GM19240 (cell line): ENCODE measurements at regions not wholly inside any gene's neighbourhood (a gene's known extent, or its start where the extent isn't known, plus 50 kb on each side); places are given as distances from the start of the nearest gene placed in this dataset.
A peak's percentile ranks its signal among the peaks of the same experiment; 100 is the strongest.

Experiments
- DNase-seq: peaks from one replicate; pipeline ENCODE4 v3.0.0; 2011; ENCODE audit warnings: low spot score; ENCODE audit not compliant: insufficient read length

GRCh38 chr17:6325051-6325450 lies 109.9 kb downstream of the AIPL1 start:
- DNase-seq: no peak

DNA sequence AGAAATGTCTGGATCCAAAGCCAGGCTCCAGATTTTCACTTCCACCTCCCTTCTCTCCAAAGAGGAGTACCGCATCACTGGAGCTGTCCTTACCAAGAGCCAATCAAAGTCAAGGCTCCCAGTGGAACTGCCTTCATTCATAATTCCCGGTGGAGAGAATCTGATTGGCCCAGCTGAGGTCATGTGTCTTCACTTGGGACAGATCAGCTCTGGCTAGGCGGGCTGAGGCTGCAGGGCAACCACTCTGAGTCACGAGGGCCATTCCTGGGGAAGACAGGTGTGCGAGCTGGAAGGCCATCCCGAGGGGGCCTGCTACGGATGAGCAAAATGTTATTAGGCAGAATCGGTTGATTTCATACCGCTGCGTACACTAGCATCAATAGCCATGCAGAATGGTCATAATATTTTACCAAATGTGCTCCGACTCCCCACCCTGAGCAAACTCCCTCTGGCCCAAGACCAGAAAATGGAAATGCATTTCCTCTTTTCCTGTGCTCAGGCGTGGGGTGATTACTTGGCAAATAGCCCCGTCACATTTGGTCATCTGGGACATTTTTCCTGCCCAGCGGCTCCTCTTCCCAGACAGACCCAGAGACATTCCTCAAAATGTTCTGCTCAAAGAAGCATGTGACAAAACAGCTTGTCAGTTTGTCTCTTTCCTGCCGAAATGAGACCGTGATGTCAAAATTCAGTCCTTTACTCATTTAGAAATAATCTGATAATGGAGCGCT lies 111.1 kb downstream of the AIPL1 start:
- no peak for DNase-seq

- no peak for DNase-seq
Measured at GRCh38 chr17:6322316-6322715, 112.6 kb downstream of the AIPL1 start.

GRCh38 chr17:6314311-6314710 lies 120.6 kb downstream of the AIPL1 start:
- no peak for DNase-seq

GRCh38 chr17:6313835-6314234 lies 121.1 kb downstream of the AIPL1 start:
- no peak for DNase-seq

DNA sequence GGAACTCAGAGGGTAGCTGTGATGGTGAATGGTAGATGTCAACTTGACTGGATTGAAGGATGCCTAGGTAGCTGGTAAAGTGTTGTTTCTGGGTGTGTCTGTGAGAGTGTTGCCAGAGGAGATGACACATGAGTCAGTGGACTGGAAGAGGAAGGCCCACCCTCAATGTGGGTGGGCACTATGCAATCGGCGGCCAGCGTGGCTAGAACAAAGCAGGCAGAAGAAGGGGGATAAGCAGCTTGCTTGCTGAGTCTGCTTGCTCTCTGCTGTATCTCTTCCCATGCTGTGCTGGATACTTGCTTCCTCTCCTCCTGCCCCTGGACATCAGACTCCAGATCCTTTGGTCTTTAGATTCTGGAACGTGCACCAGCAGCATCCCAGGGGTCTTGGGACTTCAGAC lies 128.1 kb downstream of the AIPL1 start:
- DNase-seq: no peak

DNA sequence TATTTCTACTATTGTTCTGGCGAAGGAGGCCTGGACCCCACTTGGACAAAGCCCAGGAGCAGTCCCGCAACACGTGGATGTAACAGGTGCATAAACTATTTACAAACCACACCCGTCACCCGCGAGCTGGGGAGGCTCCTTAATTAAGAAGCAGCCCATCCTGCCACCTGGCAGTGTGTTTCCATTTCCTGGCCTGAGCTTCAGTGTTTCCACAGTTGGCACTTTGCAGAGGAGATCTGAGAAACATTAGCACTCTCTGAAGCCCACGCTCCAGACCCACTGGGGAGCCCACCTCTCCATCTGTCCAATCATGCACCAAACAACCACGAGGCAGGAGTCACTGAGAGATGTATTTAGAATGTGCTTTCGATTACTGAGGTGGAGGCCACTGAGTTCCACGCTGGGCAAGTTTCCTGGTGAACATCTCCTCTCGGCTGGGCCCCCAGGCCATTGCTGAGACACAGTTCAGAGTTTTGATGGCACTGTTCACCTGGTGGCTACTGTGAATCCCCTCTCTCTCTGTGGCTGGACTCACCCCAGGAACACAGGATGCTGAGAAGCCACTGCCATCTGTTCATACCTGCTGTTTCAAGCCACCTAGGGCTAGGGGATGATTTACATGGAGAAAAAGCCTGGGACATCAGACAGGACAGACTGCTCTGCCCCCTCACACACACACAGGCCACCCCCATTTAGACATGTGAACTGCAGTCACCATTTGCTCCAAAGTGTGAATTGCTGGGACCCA lies 129.1 kb downstream of the AIPL1 start:
- no peak for DNase-seq

GRCh38 chr17:6304894-6305612 lies 129.9 kb downstream of the AIPL1 start:
- no peak for DNase-seq

- DNase-seq: no peak
Measured at GRCh38 chr17:6303664-6304063, 131.3 kb downstream of the AIPL1 start.

DNA sequence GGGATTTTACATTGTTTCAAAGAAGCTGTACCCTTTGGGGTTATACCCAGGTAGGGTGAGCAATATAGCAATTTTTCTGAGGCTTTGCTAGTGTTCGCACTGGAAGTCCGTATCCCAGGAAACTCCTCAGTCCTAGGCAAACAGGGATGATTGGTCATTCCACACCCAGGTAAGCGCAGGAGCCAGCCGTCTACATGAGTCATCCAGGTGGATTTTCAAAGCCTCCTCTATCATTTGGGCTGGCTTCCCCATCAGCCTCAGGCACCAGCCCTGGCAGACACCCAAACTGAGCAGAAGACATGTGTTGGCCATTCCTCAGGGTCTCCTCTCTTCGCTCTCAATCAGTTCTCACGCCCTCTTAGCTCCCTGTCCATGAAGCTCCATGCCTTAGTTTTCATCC lies 135.6 kb downstream of the AIPL1 start:
- no peak for DNase-seq

DNA sequence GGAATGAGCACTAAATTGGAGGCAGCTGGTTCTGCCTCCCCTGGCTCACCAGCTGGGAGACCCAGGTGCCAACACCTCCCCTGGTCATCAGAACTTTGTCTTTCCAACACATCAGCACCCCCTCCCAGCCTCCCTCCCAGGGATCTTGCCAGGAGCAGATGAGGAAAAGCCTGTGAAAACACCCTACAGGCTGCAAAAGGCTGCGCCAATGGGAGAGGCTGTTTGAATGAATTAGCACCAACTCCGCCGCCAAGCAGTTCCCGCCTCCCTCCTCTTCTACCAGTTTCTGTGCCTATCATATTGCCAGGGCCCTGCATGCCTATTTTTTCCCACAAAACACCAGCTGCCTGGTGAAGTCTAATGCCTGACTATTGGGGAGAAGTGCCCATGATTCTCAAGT lies 137.0 kb downstream of the AIPL1 start:
- DNase-seq: no peak

GRCh38 chr17:6297119-6297518 lies 137.8 kb downstream of the AIPL1 start:
- no peak for DNase-seq

DNA sequence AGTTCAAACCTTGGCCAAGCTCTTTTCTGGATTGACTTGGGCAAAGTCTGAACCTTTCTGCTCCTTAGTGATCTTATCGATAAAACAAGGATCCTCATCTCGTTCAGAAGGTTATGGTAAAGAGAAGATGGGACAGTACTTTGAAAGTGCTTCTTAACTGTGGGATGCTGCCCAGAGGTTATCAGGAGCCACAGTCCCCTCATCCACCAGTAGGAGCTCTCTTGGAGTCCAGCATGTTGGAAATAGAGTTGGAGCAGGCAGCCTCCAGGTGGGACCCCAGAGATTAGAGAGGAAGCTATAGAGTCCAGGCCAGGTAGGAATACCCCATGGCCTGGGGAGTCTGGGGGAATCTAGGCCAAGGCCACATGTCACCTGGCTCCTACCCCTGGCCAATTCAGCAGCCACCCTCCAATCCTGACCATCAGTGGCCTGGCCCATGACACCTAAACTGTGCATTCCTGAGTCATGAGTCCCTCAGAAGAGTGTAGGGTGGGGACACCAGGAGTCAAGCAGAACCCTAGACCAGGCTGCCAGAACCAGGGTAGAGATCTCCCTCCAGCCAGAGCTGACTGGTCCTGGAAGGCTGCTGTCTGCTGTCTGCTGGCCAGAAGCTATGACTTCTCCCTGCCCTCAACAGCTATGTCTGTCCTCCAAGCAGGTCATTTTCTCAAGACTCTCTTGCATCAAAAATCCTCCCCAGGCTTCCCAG lies 144.3 kb downstream of the AIPL1 start:
- DNase-seq: no peak

DNA sequence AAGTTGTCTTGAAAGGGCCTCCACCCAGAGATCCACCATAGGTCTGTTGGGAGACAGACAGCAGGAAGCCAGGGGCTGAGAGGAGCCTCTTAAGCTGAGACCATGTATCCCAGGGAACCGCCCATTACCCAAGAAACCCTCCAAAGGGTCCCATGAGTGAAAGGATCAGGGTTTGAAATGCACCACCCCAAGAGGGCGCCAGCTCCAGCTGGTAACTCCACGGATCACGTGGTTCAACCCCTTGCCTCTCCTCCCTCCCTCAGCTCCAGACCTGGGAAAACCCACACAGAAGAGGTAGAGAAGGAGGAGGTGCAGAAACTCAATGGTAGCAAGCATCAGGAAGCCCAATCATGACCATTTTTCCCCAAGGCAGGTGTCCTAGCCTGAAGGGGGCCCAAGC lies 148.7 kb downstream of the AIPL1 start:
- DNase-seq: no peak

- DNase-seq: no peak
Measured at GRCh38 chr17:6285486-6285885, 149.4 kb downstream of the AIPL1 start.

DNA sequence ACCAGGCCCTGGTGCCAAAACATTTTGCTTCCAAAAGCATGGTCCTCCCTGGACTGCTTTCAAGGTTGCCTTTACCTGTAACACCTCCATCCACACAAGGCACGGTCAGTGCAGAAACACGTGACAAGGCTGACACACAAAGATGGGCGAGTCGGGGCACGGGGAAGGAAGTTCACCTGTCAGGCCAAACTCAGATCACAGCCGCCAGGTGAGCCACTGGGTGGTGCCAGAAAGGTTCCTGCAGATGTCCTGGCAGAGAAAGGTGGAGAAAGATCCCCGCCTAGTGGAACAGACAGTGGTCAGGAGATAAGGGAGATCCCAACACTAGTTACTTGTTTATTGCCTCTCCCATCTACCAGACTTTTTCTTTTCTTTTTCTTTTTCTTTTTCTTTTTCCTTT lies 155.3 kb downstream of the AIPL1 start:
- no peak for DNase-seq

GRCh38 chr17:6278376-6278775 lies 156.5 kb downstream of the AIPL1 start:
- no peak for DNase-seq

DNA sequence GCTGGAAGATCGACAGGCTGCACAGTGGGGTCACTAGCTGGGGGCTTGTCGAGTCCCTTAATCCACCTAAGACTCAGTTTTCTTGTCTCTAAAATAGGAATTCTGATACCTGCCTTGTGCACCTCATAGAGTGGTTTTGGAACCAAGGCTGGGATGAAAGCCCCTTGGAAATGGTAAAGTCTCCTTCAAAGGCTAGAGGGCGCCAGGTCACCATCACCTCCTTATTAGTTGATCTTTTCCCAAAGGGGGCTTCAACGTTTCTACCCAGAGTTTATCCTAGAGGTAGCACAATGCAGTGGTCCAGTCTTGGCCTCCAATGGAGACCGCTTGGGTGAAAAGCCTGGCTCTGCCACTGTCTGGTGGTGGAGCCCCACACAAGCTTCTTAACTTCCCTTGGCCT lies 158.2 kb downstream of the AIPL1 start:
- no peak for DNase-seq

GRCh38 chr17:6274310-6274709 lies 160.6 kb downstream of the AIPL1 start:
- DNase-seq: no peak

- DNase-seq: peak; percentile 32
Measured at GRCh38 chr17:6269478-6269877, 165.4 kb downstream of the AIPL1 start.

DNA sequence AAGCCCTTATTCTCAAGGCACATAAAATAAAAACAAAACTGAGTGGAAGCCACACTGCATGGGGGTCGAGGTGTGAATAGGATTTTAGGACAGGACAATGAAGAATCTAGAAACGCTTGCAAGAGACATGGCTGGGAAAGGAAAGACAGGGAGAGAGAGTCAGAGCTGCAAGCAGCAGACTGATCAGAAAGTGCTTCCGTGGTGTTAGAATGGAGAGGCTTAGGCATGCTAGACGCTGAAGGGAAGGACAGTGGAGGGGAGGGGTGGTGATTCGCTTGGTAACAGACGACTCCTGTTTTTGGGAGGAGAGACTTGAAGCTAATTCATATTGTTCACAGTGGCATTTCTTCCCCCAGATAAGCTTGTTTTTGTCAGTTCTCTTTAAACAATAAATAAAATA lies 173.5 kb downstream of the AIPL1 start:
- DNase-seq: no peak

DNA sequence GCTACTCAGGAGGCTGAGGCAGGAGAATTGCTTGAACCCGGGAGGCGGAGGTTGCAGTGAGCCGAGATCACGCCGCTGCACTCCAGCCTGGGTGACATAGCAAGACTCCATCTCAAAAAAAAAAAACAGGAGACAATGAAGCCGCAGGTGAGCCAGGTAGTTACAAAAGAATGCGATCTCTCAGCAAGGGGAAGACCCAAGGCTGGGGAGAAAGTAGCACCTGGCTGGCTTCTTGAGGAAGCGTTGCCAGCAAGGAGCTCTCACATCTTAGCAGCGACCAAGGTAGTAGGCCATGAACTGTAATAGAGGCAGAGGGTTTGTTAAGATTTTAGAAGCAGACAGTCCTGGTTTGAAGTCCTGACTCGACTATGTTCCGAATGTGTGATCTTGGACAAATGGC lies 175.0 kb downstream of the AIPL1 start:
- DNase-seq: no peak
